ENCODE measurements at regions not wholly inside any gene's neighbourhood (a gene's known extent, or its start where the extent isn't known, plus 50 kb on each side); places are given as distances from the start of the nearest gene placed in this dataset.

DNA sequence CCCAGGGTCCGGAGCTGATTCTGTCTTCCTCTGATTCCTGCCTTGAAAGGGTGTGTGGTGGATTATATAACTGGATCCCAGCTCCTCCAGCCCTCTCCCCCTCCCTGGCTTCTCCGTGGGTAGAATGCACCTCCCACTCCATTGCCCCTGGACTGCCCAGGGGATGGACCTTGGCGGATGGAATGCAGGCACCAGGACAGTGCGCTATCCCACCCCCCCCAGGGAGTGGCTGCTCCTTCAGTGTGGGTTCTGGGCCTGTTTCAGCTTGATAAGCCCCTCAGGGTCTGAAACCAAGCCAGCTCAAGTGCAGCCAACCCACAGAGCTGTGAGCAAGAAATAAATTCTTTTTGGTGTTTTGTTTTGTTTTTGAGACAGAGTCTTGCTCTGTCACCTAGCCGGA, 112.4 kb upstream of the TMEM132D start:
- no peaks in the 10 kb centered on the region for H3K9me3 ChIP-seq (ENCODE audit: control insufficient read depth in 5 of 5, low read length in 5 of 5)
- no peak overlapping the region for H3K4me3 ChIP-seq (ENCODE audit: low read depth in 1 of 5, low read length in 5 of 5)
- no peak overlapping the region for H3K27ac ChIP-seq (ENCODE audit: low read depth, low read length)
- H3K36me3 ChIP-seq (ENCODE audit: control insufficient read depth in 5 of 5, insufficient read depth in 5 of 5, low read length in 5 of 5), result no peaks in the 10 kb centered on the region
- peaks cover 6 to 43% (median 36%) of the 10 kb centered on the region in 5 donors for H3K27me3 ChIP-seq (ENCODE audit: control insufficient read depth in 5 of 5, insufficient read depth in 4 of 5, low read length in 5 of 5)
- peaks cover 0 to 2% (median 0%) of the 10 kb centered on the region in 5 donors for H3K4me1 ChIP-seq (ENCODE audit: control insufficient read depth in 5 of 5, insufficient read depth in 5 of 5, low read length in 5 of 5)
- no peak overlapping the region for H3K9ac ChIP-seq (ENCODE audit: low read length in 5 of 5)

DNA sequence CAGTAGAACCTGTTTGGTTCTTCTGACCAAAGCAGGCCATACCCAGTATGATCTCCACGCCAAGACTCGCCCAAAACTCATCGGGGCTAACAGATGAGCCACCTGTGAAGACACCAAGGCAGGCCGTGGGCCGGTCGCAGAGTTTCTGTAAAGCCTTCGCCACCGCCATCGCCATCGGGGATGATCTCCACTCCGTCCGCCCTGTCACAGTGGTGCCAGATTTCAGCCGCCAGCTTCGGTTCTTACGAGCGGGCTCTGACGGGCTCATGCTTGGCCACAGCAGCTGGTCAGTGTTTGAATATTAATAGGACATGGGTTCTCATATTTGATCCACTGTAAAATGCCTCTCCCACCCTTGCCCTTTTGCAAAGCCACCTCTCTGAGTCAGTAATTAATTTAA, 113.2 kb upstream of the TMEM132D start:
- Histone ChIP-seq H3K4me3 (ENCODE audit: low read depth in 1 of 5, low read length in 5 of 5) (no peak overlapping the region), H3K9ac (ENCODE audit: low read length in 5 of 5) (no peak overlapping the region), H3K27ac (ENCODE audit: low read depth, low read length) (no peak overlapping the region)

DNA sequence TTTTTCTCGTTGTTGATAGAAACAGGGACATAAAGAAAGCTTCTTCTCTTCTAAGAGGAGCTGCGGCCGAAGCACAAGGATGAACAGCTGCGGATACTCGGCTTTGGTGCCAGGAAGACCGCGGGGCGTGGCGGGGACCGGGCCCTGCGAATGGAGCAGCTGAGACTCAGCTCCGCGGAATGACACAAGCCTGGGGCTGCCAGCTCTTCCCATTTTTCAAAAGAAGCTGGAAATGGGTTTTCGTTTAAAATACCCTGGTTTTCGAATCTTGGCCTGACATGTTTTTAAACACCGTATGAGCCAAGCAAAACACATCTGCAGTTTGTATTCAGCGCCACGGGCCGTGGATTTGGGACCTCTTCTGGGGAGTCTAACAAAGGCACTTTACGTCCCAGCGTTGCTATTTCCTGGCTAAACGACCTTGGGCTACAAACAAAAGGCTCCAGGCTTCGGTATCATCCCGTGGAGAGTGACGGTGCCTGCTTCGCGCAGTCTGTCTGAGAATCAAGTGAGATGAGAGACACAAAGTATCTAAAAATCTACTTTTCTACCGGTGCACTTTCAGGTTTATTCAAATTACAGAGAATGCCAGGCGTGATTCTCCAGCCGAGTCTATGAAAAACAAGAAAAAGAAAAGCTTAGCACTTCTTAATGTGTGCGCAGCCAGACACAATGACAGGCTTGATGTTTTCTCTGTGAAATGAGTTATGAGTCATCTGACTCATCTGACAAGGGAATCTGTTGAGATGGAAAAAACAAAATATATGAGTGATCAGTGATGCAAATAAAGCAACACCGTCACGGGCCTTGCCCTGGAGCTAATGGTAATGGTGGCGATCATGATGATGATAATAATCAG, 114.0 kb upstream of the TMEM132D start:
- Histone ChIP-seq H3K4me3 (ENCODE audit: low read depth in 1 of 5, low read length in 5 of 5) (no peak overlapping the region), H3K4me1 (ENCODE audit: control insufficient read depth in 5 of 5, insufficient read depth in 5 of 5, low read length in 5 of 5) (peaks cover 0 to 2% (median 0%) of the 10 kb centered on the region in 5 donors), H3K9me3 (ENCODE audit: control insufficient read depth in 5 of 5, low read length in 5 of 5) (no peaks in the 10 kb centered on the region), H3K9ac (ENCODE audit: low read length in 5 of 5) (no peak overlapping the region), H3K27ac (ENCODE audit: low read depth, low read length) (no peak overlapping the region), H3K27me3 (ENCODE audit: control insufficient read depth in 5 of 5, insufficient read depth in 4 of 5, low read length in 5 of 5) (peaks cover 6 to 36% (median 30%) of the 10 kb centered on the region in 5 donors), H3K36me3 (ENCODE audit: control insufficient read depth in 5 of 5, insufficient read depth in 5 of 5, low read length in 5 of 5) (no peaks in the 10 kb centered on the region)

More for the DNA sequence above, 113.2 kb upstream of the TMEM132D start:
- Histone ChIP-seq H3K4me1 (ENCODE audit: control insufficient read depth in 5 of 5, insufficient read depth in 5 of 5, low read length in 5 of 5) (peaks cover 0 to 2% (median 0%) of the 10 kb centered on the region in 5 donors), H3K27me3 (ENCODE audit: control insufficient read depth in 5 of 5, insufficient read depth in 4 of 5, low read length in 5 of 5) (peaks cover 6 to 42% (median 35%) of the 10 kb centered on the region in 5 donors), H3K9me3 (ENCODE audit: control insufficient read depth in 5 of 5, low read length in 5 of 5) (no peaks in the 10 kb centered on the region), H3K36me3 (ENCODE audit: control insufficient read depth in 5 of 5, insufficient read depth in 5 of 5, low read length in 5 of 5) (no peaks in the 10 kb centered on the region)

DNA sequence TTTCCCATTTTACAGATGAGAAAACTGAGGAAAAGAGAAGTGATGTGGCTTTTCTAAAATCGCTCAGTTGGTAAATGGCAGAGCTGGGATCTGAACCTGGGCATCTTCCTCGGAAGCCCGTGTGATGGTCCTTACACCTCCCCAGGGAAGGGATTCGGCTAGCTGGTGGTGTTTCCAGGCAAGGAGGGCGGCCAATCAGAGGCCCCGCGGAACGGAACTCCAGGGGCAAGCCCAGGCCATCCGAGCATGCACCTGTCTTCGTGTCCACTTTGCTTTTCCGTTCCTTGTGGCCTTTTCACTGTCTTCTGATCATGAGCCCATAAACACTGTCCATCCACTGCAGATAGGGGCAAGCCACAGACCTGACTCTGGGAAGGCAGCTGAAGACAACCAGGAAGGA, 114.8 kb upstream of the TMEM132D start:
- Histone ChIP-seq H3K4me3 (ENCODE audit: low read depth in 1 of 5, low read length in 5 of 5) (no peak overlapping the region), H3K9me3 (ENCODE audit: control insufficient read depth in 5 of 5, low read length in 5 of 5) (no peaks in the 10 kb centered on the region), H3K4me1 (ENCODE audit: control insufficient read depth in 5 of 5, insufficient read depth in 5 of 5, low read length in 5 of 5) (peaks cover 0 to 2% (median 0%) of the 10 kb centered on the region in 5 donors), H3K27me3 (ENCODE audit: control insufficient read depth in 5 of 5, insufficient read depth in 4 of 5, low read length in 5 of 5) (peaks cover 6 to 34% (median 30%) of the 10 kb centered on the region in 5 donors), H3K36me3 (ENCODE audit: control insufficient read depth in 5 of 5, insufficient read depth in 5 of 5, low read length in 5 of 5) (no peaks in the 10 kb centered on the region), H3K27ac (ENCODE audit: low read depth, low read length) (no peak overlapping the region), H3K9ac (ENCODE audit: low read length in 5 of 5) (no peak overlapping the region)

DNA sequence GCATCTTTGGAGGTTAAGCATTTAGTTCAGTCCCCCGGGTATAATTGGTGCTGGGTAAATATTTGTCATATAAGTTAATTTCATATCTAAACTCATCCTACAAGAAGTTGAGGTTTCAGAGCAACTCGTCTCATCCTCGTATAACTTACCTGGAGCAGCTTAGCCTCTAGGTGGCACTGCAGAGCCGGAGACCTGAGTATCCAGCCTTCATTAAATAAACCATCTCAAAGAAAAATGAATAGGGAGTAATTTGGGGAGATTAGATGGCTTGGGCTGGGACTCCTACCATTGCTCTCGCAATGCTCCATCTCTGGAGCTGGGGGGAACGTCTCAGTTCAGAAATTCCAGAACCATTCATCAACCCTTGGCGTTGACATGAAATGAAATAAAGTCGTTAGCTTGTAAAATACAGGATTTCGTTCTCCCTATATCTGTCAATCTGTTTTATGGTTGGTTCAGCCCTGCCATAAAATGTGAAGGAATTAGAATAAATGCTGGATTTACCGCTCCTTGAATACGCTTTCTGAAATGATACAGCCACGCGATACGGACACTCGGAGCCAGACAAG, 122.9 kb upstream of the TMEM132D start:
- Histone ChIP-seq H3K36me3 (ENCODE audit: control insufficient read depth in 5 of 5, insufficient read depth in 5 of 5, low read length in 5 of 5) (no peaks in the 10 kb centered on the region), H3K9me3 (ENCODE audit: control insufficient read depth in 5 of 5, low read length in 5 of 5) (no peaks in the 10 kb centered on the region), H3K4me3 (ENCODE audit: low read depth in 1 of 5, low read length in 5 of 5) (no peak overlapping the region), H3K27ac (ENCODE audit: low read depth, low read length) (no peak overlapping the region), H3K9ac (ENCODE audit: low read length in 5 of 5) (no peak overlapping the region), H3K27me3 (ENCODE audit: control insufficient read depth in 5 of 5, insufficient read depth in 4 of 5, low read length in 5 of 5) (peaks cover 0 to 17% (median 8%) of the 10 kb centered on the region in 5 donors), H3K4me1 (ENCODE audit: control insufficient read depth in 5 of 5, insufficient read depth in 5 of 5, low read length in 5 of 5) (no peaks in the 10 kb centered on the region)

DNA sequence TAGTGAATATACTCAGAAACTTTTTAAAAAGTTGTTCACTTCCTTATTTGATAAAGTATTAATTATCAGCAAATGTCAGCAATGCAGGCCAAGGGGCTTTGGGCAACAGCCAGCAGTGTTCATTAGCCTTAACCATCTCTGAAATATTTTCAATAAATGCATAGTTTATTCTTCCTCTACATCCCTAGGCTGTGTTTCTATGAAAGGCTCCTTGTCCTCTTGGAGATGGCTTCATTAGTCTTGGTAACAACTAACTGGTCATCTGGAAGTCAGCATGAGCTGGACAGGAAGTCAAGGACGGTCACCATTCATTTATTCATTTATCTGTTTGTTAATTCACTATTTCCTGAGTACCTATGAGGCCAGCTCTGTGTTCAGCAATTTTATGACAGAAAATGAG, 124.0 kb upstream of the TMEM132D start:
- H3K4me1 ChIP-seq (ENCODE audit: control insufficient read depth in 5 of 5, insufficient read depth in 5 of 5, low read length in 5 of 5), result no peaks in the 10 kb centered on the region
- no peaks in the 10 kb centered on the region for H3K9me3 ChIP-seq (ENCODE audit: control insufficient read depth in 5 of 5, low read length in 5 of 5)
- H3K27me3 ChIP-seq (ENCODE audit: control insufficient read depth in 5 of 5, insufficient read depth in 4 of 5, low read length in 5 of 5), result peaks cover 0 to 18% (median 8%) of the 10 kb centered on the region in 5 donors
- H3K27ac ChIP-seq (ENCODE audit: low read depth, low read length), result no peak overlapping the region
- H3K36me3 ChIP-seq (ENCODE audit: control insufficient read depth in 5 of 5, insufficient read depth in 5 of 5, low read length in 5 of 5), result no peaks in the 10 kb centered on the region
- no peak overlapping the region for H3K4me3 ChIP-seq (ENCODE audit: low read depth in 1 of 5, low read length in 5 of 5)
- no peak overlapping the region for H3K9ac ChIP-seq (ENCODE audit: low read length in 5 of 5)

DNA sequence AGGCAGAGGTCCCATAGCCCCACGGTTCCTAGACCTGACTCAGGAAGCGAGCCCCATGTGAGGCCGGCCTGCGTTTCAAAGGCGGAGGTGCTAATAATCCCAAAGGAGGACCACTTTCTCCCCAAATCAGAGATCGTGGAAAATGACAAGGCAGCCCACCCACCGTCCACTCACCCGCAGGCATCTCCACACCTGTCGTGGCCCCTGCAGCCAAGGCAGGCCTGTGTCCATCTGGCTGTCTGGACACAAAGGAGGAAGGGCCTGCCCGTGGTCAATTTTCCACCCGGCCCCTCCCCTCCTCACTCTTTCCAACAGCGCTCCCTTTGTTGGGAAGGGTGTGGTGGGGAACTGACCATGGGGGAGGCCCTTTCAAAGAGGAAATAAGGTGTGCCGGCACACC, 125.3 kb upstream of the TMEM132D start:
- Histone ChIP-seq H3K4me1 (ENCODE audit: control insufficient read depth in 5 of 5, insufficient read depth in 5 of 5, low read length in 5 of 5) (no peaks in the 10 kb centered on the region), H3K9ac (ENCODE audit: low read length in 5 of 5) (no peak overlapping the region), H3K9me3 (ENCODE audit: control insufficient read depth in 5 of 5, low read length in 5 of 5) (no peaks in the 10 kb centered on the region), H3K27ac (ENCODE audit: low read depth, low read length) (no peak overlapping the region), H3K36me3 (ENCODE audit: control insufficient read depth in 5 of 5, insufficient read depth in 5 of 5, low read length in 5 of 5) (no peaks in the 10 kb centered on the region), H3K27me3 (ENCODE audit: control insufficient read depth in 5 of 5, insufficient read depth in 4 of 5, low read length in 5 of 5) (peaks cover 0 to 18% (median 13%) of the 10 kb centered on the region in 5 donors), H3K4me3 (ENCODE audit: low read depth in 1 of 5, low read length in 5 of 5) (no peak overlapping the region)

DNA sequence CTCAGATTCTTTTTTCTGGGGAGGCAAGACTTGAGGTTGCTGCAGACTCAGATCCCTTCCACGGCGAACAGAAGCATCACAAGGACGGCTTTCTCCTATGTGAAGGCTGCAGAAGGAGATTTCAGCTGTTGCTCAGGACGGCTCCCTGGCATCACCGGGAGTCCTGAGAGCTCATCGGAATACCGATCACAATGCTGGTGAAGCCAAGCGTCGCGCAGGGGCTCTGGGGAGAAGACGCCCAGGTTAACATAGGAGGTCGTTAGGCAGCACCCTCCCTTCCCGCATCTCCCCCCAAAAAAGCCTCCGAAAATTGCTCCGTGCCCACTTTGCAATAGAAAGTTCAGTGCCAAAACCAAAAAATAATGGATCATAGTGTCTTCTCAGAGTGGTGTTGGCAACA, 127.2 kb upstream of the TMEM132D start:
- Histone ChIP-seq H3K4me3 (ENCODE audit: low read depth in 1 of 5, low read length in 5 of 5) (no peak overlapping the region), H3K9me3 (ENCODE audit: control insufficient read depth in 5 of 5, low read length in 5 of 5) (no peaks in the 10 kb centered on the region), H3K27ac (ENCODE audit: low read depth, low read length) (no peak overlapping the region), H3K9ac (ENCODE audit: low read length in 5 of 5) (no peak overlapping the region), H3K27me3 (ENCODE audit: control insufficient read depth in 5 of 5, insufficient read depth in 4 of 5, low read length in 5 of 5) (peaks cover 3 to 26% (median 15%) of the 10 kb centered on the region in 5 donors), H3K36me3 (ENCODE audit: control insufficient read depth in 5 of 5, insufficient read depth in 5 of 5, low read length in 5 of 5) (no peaks in the 10 kb centered on the region), H3K4me1 (ENCODE audit: control insufficient read depth in 5 of 5, insufficient read depth in 5 of 5, low read length in 5 of 5) (no peaks in the 10 kb centered on the region)

DNA sequence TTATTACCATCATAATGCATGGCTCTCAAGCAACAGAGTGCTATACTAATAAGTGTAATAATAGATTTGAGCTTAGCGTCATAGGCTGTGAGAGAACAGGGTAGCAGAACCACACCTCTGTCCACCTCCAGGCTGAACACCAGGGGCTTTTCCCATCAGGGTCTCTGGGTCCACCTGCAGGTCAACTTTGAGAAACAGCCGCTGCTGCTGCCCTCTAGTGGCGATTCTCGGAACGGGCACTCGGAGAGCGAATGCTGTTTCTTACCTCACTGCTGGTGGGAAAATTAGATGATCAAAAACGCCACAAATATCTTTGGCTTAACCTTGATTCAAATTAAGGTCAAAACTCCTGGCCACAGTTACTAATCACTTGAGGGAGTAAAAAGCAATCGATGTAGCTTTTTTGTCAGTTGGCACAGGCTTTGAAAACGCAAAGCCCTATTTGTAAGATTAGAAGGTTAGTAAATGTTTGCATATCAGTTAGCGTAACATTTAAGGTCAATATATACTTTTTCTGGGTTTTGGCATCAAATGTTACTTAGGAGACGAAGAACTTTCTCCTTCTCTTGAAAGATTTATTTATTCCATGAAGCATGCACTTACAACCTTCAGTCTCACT, 127.9 kb upstream of the TMEM132D start:
- H3K36me3 ChIP-seq (ENCODE audit: control insufficient read depth in 5 of 5, insufficient read depth in 5 of 5, low read length in 5 of 5), result no peaks in the 10 kb centered on the region
- no peaks in the 10 kb centered on the region for H3K9me3 ChIP-seq (ENCODE audit: control insufficient read depth in 5 of 5, low read length in 5 of 5)
- H3K4me1 ChIP-seq (ENCODE audit: control insufficient read depth in 5 of 5, insufficient read depth in 5 of 5, low read length in 5 of 5), result no peaks in the 10 kb centered on the region
- H3K9ac ChIP-seq (ENCODE audit: low read length in 5 of 5), result no peak overlapping the region
- no peak overlapping the region for H3K4me3 ChIP-seq (ENCODE audit: low read depth in 1 of 5, low read length in 5 of 5)
- no peak overlapping the region for H3K27ac ChIP-seq (ENCODE audit: low read depth, low read length)
- peaks cover 3 to 26% (median 16%) of the 10 kb centered on the region in 5 donors for H3K27me3 ChIP-seq (ENCODE audit: control insufficient read depth in 5 of 5, insufficient read depth in 4 of 5, low read length in 5 of 5)
